ENCODE measurements at regions not wholly inside any gene's neighbourhood (a gene's known extent, or its start where the extent isn't known, plus 50 kb on each side); places are given as distances from the start of the nearest gene placed in this dataset.

GRCh38 chr13:47114030-47114429 lies 217.2 kb upstream of the HTR2A start:
- no peak for DNase-seq (ENCODE audit: low spot score in 2 of 2)
- no peak overlapping the region for H3K4me3 ChIP-seq
- intact Hi-C loops (cut with DNase I) = no loop called here
- TF ChIP-seq, protein P1, sequence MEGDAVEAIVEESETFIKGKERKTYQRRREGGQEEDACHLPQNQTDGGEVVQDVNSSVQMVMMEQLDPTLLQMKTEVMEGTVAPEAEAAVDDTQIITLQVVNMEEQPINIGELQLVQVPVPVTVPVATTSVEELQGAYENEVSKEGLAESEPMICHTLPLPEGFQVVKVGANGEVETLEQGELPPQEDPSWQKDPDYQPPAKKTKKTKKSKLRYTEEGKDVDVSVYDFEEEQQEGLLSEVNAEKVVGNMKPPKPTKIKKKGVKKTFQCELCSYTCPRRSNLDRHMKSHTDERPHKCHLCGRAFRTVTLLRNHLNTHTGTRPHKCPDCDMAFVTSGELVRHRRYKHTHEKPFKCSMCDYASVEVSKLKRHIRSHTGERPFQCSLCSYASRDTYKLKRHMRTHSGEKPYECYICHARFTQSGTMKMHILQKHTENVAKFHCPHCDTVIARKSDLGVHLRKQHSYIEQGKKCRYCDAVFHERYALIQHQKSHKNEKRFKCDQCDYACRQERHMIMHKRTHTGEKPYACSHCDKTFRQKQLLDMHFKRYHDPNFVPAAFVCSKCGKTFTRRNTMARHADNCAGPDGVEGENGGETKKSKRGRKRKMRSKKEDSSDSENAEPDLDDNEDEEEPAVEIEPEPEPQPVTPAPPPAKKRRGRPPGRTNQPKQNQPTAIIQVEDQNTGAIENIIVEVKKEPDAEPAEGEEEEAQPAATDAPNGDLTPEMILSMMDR (IDR thresholded peaks at IDR 0.05) = no peak
- H3K27me3 ChIP-seq = no peaks in the 10 kb centered on the region
- H3K36me3 ChIP-seq = no peaks in the 10 kb centered on the region
- H3K4me1 ChIP-seq = no peaks in the 10 kb centered on the region
- H3K27ac ChIP-seq = no peak overlapping the region
- no peaks in the 10 kb centered on the region for H3K9me3 ChIP-seq

DNA sequence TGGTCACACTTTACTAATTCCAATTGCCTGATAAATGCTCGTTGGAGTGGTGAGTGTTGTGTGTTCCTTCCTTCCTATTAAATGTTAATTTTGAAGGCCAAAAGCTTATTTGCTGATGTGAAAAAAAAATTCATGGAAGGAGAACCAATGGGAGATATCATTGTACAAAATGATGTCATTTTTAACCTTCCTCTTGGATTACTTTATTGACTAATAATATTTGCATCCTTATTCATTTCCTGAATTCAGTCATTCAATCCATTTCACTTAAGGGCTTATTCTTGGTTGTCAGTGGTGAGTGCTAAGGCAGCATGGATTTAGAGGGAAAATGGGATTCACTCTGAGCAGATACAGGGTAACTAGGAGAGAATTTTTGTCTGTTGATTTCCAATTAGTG lies 216.0 kb upstream of the HTR2A start:
- intact Hi-C loops (cut with DNase I) = no loop called here
- Histone ChIP-seq H3K27ac (no peak overlapping the region), H3K9me3 (no peaks in the 10 kb centered on the region), H3K4me1 (no peaks in the 10 kb centered on the region), H3K36me3 (no peaks in the 10 kb centered on the region), H3K27me3 (no peaks in the 10 kb centered on the region), H3K4me3 (no peak overlapping the region)
- TF ChIP-seq, protein P1 (IDR thresholded peaks at IDR 0.05) = no peak
- no peak for DNase-seq (ENCODE audit: low spot score in 2 of 2)

GRCh38 chr13:47112205-47112902 lies 215.5 kb upstream of the HTR2A start:
- no peaks in the 10 kb centered on the region for H3K4me1 ChIP-seq
- no peaks in the 10 kb centered on the region for H3K27me3 ChIP-seq
- H3K4me3 ChIP-seq = no peak overlapping the region
- TF ChIP-seq, protein P1 (IDR thresholded peaks at IDR 0.05) = no peak
- H3K9me3 ChIP-seq = no peaks in the 10 kb centered on the region
- intact Hi-C loops (cut with DNase I) = no loop called here
- no peak overlapping the region for H3K27ac ChIP-seq
- no peak for DNase-seq (ENCODE audit: low spot score in 2 of 2)
- no peaks in the 10 kb centered on the region for H3K36me3 ChIP-seq

DNA sequence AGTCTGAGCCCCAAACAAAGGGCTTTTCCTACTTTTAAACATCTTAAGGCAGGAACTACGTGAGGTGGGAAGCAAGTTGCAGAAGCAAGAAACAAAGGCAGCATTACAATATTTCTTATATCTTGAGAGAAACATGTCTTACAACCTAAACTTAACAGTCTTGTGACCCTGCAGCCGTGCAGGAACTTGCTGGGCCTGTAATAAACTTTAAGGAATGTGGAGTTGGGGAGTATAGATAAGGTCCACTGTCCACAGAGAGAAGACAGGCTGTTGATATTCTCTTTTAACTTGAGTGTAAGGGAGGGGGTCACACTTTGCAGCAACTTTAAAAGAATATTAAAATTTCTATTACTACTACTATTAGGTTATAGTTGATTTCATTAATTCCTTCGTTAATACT lies 214.6 kb upstream of the HTR2A start:
- intact Hi-C loops (cut with DNase I) = no loop called here
- Histone ChIP-seq H3K27ac (no peak overlapping the region), H3K27me3 (no peaks in the 10 kb centered on the region), H3K9me3 (no peaks in the 10 kb centered on the region), H3K36me3 (no peaks in the 10 kb centered on the region), H3K4me1 (no peaks in the 10 kb centered on the region), H3K4me3 (no peak overlapping the region)
- DNase-seq (ENCODE audit: low spot score in 2 of 2) = no peak
- TF ChIP-seq, protein P1 (IDR thresholded peaks at IDR 0.05) = no peak

DNA sequence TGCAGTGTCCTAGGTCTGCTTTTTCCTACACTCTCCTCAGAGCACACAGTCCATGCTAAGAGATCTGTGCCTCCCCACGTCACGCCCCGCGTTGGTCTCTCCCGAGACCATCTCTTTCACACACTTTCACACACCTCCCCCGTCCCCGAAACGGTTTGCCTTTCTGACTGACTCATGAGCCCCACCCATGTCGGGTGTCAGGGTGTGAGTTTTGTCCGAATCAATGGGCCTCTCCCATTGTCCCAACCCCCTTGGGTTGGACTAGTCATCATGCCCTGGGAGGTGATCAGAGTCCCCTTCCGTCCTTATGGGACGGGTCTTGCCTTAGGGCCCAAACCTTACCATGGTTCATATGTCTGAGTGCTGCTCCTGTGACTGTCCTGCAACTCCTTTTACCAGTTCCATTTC lies 214.0 kb upstream of the HTR2A start:
- DNase-seq (ENCODE audit: low spot score in 2 of 2) = no peak
- Histone ChIP-seq H3K27me3 (no peaks in the 10 kb centered on the region), H3K4me3 (no peak overlapping the region), H3K27ac (no peak overlapping the region), H3K36me3 (no peaks in the 10 kb centered on the region), H3K9me3 (no peaks in the 10 kb centered on the region), H3K4me1 (no peaks in the 10 kb centered on the region)
- TF ChIP-seq, protein P1 (IDR thresholded peaks at IDR 0.05) = no peak
- intact Hi-C loops (cut with DNase I) = no loop called here

GRCh38 chr13:47110141-47110540 lies 213.3 kb upstream of the HTR2A start:
- TF ChIP-seq, protein P1 (IDR thresholded peaks at IDR 0.05) = no peak
- no peak for DNase-seq (ENCODE audit: low spot score in 2 of 2)
- Histone ChIP-seq H3K9me3 (no peaks in the 10 kb centered on the region), H3K27me3 (no peaks in the 10 kb centered on the region), H3K36me3 (no peaks in the 10 kb centered on the region), H3K4me1 (no peaks in the 10 kb centered on the region), H3K4me3 (no peak overlapping the region), H3K27ac (no peak overlapping the region)
- intact Hi-C loops (cut with DNase I) = no loop called here
